ENCODE measurements at regions not wholly inside any gene's neighbourhood (a gene's known extent, or its start where the extent isn't known, plus 50 kb on each side); places are given as distances from the start of the nearest gene placed in this dataset.

DNA sequence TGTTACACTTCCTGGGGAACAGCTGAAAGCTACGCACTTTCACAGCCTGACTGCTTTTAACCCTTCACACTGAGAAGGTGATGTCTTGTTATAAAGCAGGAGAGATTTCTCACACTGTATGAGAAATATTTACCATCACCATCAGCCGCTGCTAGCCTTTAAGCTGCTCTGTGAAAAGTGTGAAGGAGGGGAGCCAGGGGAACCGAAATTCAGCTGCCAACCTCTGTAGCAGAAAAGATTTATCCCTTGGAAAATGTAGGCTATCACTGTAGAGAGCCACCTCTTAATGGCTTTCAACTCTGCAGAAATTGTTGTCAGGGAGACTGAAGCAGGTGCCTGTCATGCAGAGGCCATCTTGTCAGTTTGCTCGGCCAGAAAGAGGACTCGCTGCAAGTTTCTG lies 145.3 kb downstream of the SP3 start:
- no peak for DNase-seq

DNA sequence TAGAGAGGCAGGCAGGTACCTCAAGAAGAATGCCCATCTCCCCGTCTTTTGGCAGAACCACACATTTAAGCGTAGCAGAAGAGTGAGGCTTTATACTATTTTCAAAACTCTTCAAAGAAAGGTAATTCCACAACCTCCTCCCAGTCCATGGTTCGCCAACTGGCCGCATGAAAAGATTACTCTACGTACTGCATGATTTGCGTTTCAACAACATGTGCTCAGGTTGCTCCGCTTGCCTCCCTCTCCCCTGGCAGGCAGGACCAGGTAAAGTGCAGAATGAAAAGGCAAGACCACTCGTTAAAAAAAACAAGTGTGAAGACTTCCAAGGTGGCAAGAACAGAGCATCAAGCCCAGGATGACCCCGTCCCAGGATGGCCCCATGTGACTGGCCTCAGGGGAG lies 143.7 kb downstream of the SP3 start:
- DNase-seq, result no peak

DNA sequence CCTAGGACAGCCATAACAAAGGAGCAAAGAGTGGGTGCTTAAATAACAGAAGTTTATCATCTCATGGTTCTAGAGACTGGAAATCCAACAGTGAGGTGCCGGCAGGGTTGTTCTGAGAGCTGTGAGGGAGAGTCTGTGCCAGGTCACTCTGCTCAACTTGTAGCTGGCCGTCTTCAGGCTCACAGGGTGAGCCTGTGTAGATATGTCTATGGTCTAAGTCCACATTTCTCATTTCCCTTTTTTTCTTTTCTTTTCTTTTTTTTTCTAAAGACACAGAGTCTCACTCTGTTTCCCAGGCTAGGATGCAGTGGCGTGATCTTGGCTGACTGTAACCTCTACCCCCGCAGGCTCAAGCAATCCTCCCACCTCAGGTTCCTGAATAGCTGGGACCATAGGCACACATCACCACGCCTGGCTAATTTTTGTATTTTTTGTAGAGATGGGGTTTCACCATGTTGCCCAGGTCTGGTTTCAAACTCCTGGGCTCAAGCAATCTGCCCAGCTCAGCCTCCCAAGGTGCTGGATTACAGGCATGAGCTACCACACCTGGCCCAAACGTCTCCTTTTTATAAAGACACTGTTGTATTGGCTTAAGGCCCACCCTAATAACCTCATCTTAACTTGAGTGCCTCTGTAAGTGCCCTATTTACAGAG lies 142.2 kb downstream of the SP3 start:
- DNase-seq, result peak; percentile 60

- DNase-seq, result no peak
These were observed 141.6 kb downstream of the SP3 start for GRCh38 chr2:173823543-173823939.

- DNase-seq, result no peak
These were observed 136.7 kb downstream of the SP3 start for GRCh38 chr2:173828189-173829142.

DNA sequence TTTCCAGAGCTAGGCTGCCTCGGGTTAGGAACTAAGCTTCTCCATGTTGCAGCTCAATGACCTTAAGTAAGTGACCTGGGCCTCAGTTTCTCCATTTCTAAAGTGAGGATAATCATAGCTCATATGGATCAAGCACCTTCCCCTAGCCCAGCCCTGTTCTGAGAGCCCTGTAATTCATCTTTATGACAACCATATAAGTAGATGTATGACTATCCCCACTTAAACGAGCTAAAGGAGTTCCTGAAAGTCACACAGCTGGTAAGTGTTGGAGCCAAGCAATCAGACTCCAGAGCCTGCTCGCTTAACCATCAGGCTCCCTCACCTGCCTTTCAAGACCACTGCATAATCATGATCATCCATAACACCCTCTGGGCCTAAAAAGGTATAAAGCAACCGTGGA lies 135.4 kb downstream of the SP3 start:
- no peak for DNase-seq

DNA sequence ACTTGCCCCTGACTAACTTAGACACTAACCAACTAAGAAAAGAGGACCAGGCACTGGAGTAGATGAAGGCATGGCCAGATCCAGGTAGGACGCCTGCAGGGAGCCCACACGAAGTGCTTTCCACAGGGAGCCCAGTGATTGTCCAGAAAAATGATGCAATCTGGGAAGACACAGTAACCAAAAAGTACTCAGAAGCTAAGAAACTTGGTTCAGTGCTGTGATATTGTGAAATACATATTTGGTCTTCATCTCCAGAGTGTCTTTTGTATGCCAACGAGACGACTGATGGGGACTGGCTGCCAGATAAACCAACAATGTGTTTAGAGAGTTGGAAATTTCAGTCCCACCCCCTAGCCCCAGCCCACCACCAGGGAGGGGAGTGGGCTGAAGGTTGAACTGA lies 135.0 kb downstream of the SP3 start:
- DNase-seq, result no peak

GRCh38 chr2:173831312-173832229 lies 133.6 kb downstream of the SP3 start:
- peak; percentile 85 for DNase-seq

DNA sequence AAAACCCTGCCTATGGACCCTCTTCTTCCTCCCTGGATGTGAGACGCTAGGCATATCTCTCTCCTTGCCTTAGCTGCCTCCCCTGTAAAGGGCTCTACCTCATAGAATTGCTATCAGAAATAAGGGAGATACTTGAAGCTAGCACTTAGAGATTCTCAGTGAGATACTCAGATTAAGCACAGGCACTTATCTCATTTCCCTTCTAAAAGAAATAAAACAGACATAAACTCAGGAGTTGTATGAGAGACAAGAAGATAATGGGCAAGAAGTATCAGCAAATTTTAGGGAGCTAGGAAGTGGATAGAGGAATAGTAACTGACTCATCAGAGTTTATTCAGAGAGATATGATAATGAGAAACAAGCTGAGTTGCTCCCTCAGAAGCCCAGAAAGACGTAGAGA lies 131.0 kb downstream of the SP3 start:
- DNase-seq, result no peak

- no peak for DNase-seq
These were observed 129.4 kb downstream of the SP3 start for GRCh38 chr2:173835726-173836125.

DNA sequence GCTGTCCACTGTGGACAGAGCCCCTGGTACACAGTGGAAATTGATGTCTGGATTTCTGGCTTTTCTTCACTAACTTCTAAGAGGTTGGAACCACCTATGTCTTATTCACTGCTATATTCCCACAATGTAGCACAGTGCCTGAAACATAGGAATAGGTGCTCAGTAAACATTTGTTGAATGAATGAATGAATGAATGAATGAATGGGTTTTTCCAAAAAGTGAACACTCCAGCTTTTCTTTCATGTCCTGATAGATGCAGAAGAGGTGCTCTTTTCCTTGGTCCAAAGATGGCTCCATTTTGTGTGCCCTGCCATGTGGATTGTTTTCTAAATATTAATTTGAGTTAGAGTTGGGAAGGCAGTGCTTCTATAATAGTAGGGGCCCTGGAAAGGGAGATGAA lies 124.1 kb downstream of the SP3 start:
- DNase-seq, result no peak

GRCh38 chr2:173843526-173843925 lies 121.6 kb downstream of the SP3 start:
- no peak for DNase-seq

DNA sequence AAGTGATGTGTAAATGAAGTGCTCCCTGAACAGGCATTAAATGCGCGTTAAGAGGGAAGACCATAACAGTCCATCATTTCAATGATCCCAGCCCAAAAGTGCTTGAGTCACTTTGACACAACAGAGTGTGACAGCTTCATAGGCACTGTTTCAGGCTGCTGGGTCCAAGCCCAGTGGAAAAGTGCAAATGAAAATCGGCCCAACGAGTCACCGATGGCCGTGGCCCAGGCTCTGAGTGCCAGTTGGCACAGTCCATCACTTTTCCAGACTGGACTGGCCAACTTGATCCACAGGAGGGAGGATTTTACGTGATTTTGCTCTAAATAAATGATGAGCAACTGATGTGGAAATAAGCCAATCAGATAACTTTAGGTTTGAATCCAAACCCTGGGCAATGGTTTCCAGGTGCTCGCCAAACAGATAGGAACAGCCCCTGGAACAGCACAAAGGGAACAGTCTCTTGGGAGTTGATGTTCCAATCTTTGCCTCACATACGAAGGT lies 114.0 kb downstream of the SP3 start:
- no peak for DNase-seq

- DNase-seq, result no peak
These were observed 111.0 kb downstream of the SP3 start for GRCh38 chr2:173854141-173854540.

DNA sequence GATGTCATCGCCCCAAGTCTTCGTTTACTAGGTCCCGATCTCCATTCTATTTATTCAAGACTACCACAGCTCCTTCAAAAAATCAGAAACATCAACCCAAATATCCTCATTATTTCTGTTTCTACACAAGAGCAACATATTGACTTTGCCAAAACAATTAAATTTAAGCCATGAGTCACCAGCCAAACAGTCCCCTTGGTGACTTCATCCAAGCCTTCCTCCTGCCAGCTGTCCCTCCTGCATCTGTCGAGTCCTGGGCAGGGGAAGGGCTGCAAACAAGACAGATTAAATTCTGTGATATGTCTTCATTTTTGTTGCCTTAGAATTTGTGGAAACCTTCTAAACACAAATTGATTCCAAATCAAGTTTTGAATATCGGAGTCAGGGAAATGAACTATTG lies 110.3 kb downstream of the SP3 start:
- no peak for DNase-seq

GRCh38 chr2:173855661-173856060 lies 109.5 kb downstream of the SP3 start:
- DNase-seq, result no peak
